IPS-18c (cell line): ENCODE measurements at regions not wholly inside any gene's neighbourhood (a gene's known extent, or its start where the extent isn't known, plus 50 kb on each side); places are given as distances from the start of the nearest gene placed in this dataset.

Experiments
- H3K4me3 ChIP-seq: 2 replicates; pipeline ENCODE4 v1.7.0; 2013; ENCODE audit warnings: low read depth, mild to moderate bottlenecking, low read length, moderate library complexity; ENCODE audit not compliant: insufficient read depth
- H3K9me3 ChIP-seq: one replicate; pipeline ENCODE4 v1.6.1; 2013; ENCODE audit warnings: mild to moderate bottlenecking, low read length, moderate library complexity; ENCODE audit not compliant: control insufficient read depth, insufficient read depth

GRCh38 chr1:98404866-98405265 lies 256.7 kb upstream of the SNX7 start:
- H3K9me3 ChIP-seq: no peaks in the 10 kb centered on the region
- no peak overlapping the region for H3K4me3 ChIP-seq

- Histone ChIP-seq H3K4me3 (no peak overlapping the region), H3K9me3 (no peaks in the 10 kb centered on the region)
Measured at GRCh38 chr1:98403963-98404480, 257.5 kb upstream of the SNX7 start.

- H3K4me3 ChIP-seq: no peak overlapping the region
- H3K9me3 ChIP-seq: no peaks in the 10 kb centered on the region
Measured at GRCh38 chr1:98402860-98403259, 258.7 kb upstream of the SNX7 start.

DNA sequence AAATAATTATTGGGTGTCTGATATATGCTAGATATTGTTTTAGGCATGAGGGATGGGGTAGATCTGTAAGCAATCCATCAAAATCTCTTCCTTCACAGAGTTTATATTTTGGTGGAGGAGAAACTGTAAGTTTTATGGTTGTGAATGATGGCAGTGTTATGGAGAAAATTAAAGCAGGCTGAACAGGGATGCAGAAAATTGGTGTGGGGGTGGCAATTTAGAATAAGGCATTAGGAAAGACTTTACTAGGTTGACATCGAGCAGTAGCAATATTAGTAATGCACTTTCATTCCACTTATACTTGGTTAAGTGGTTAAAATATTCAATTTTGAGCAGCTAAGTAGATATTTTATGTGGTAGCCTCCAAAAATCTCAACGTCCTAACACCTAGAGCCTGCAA lies 261.1 kb upstream of the SNX7 start:
- Histone ChIP-seq H3K9me3 (no peaks in the 10 kb centered on the region), H3K4me3 (no peak overlapping the region)

- H3K4me3 ChIP-seq: no peak overlapping the region
- H3K9me3 ChIP-seq: no peaks in the 10 kb centered on the region
Measured at GRCh38 chr1:98399218-98399617, 262.3 kb upstream of the SNX7 start.

DNA sequence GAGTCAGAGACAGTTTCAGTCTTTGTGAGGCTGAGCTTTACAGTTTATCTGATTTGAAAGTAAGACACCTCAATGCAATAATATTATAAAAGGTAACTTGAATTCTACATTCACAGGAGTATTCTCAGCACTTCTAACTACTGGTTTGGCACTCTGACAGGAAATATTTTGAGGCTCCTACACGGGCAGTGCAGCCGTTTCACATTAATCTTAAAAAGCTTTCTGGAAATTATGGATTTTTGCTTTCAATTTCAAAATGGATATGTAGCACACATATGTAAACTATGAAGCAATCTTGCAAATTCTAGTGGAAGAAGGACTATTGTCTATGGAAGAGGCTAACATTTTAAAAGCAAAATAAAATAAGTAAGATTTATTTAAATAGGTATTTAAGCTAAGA lies 262.9 kb upstream of the SNX7 start:
- Histone ChIP-seq H3K9me3 (no peaks in the 10 kb centered on the region), H3K4me3 (no peak overlapping the region)

- H3K9me3 ChIP-seq: no peaks in the 10 kb centered on the region
- no peak overlapping the region for H3K4me3 ChIP-seq
Measured at GRCh38 chr1:98398092-98398491, 263.4 kb upstream of the SNX7 start.

DNA sequence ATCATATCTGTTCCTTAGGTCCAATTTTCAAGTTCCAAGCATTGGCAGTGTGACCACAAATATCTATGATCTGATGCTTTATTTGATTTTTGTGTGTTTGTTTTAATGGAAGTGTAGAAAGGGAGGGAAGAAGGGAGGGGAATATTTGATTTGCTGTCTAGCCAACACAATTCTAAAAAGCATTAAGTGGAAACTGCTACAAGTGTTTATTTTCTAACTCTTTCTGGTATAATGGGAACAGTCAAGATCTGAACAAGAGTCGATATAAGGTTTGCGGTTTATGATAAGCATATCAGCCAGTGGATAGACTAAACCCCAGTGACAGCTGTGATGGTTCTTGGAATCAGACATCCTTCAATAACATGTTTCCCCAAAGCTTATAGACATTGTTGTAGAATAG lies 267.8 kb upstream of the SNX7 start:
- Histone ChIP-seq H3K9me3 (no peaks in the 10 kb centered on the region), H3K4me3 (no peak overlapping the region)

DNA sequence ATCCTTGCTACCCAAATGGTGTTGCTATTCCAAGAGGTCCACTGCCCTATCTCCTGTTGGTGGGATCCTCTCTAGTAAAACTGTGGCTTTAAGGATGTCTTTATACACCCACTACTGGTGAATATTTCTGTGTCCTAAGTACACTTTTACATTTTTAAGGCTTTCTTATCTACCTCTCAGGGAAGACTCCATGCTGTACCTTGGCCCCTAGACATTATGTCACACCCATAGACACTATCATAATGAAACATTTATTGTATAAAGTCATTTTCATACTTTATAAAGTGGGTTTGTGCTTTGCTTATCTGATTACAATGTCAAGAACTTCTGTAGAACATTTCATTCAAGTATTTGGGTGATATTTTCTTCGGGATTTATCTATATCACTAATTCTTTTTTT lies 270.3 kb upstream of the SNX7 start:
- H3K4me3 ChIP-seq: no peak overlapping the region
- H3K9me3 ChIP-seq: no peaks in the 10 kb centered on the region

DNA sequence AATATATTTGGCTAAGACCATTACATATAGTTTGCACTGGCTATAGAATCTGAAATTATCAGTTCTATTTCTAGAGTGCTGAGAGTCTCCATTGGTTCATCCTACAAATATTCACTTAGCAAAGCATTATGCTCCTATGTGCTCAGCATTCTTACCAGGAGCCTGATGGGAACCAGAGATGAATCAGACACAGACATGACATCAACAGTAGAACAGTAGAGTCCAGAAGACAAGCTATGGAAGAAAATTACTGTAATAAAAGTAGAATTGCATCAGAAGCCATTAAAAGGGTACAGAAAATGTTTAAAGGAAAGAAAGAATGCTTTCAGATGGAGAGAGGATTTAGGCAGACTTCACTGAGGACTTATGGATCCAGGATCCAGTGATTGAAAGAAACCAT lies 271.7 kb upstream of the SNX7 start:
- Histone ChIP-seq H3K4me3 (no peak overlapping the region), H3K9me3 (no peaks in the 10 kb centered on the region)

DNA sequence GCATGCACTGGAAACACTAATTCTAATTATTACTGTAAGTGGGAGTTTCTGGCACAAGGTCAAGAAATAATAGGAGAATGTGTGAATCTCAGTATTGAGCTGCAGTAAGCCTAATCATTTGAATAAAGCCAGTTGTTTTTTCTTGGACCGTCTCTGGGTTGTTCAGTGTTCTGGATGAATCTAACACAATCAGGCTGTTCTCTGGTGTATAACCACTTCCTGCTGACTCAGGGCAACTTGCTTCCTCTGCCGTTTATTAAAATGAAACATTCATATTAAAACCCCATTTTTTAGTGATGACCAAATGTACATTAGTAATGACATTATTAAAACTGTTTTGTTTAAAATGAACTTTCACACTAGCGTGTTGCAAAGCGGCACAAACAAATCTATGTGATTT lies 273.1 kb upstream of the SNX7 start:
- no peaks in the 10 kb centered on the region for H3K9me3 ChIP-seq
- H3K4me3 ChIP-seq: no peak overlapping the region

DNA sequence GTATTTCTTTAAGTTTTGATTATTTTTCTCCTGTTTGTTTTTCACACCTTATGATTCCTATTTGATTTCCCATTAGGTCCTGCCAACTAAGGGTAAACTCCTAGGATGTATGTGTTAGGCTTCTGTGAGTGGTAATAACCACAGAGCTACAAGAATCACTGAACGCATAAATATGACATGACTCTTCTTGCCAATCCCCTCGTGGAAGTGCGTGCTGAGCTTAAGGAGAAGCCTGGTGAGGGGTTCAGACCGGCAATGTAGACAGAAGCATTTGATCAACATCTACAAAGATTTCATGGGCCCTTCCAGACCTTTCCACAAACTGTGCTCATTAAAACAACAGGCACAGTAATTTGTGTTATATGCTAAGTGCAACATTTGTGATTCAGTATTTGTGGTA lies 273.8 kb upstream of the SNX7 start:
- Histone ChIP-seq H3K9me3 (no peaks in the 10 kb centered on the region), H3K4me3 (no peak overlapping the region)

DNA sequence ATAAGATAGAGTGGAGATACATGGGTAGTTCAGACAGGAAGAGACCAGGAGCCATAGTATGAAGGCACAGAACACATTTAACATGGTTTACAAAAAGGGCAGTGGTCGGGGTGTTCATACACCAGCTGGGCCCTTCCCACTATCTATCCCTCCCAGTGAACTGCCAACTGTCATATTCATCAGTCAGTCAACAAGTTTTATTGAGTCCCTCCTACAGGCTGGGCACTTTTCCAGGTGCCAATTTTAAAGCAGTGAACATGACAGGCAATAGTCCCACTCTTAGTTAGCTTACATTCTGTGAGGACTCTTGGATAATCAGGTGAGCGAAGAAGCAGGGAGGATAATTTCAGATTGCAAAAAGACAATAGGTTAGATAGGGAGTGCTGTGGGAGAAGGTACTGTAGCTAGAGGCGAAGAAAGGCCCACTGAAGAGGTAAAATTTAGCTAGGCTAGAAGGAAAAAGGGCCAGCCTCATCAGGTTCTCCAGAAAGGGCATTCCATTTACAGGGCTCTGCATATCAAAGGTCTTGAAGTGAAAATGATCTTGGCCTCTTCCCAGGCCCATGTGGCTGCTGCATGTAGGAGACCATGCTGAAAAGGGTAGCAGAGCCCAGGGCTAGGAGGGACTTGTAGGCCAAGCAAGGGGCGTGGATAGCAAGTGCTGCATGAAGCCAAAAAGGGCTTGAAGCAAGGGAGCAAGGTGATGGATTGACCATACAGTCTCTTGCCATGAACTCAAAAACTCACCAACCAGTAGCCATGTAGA lies 274.7 kb upstream of the SNX7 start:
- Histone ChIP-seq H3K9me3 (no peaks in the 10 kb centered on the region), H3K4me3 (no peak overlapping the region)

GRCh38 chr1:98385652-98386051 lies 275.9 kb upstream of the SNX7 start:
- Histone ChIP-seq H3K9me3 (no peaks in the 10 kb centered on the region), H3K4me3 (no peak overlapping the region)

DNA sequence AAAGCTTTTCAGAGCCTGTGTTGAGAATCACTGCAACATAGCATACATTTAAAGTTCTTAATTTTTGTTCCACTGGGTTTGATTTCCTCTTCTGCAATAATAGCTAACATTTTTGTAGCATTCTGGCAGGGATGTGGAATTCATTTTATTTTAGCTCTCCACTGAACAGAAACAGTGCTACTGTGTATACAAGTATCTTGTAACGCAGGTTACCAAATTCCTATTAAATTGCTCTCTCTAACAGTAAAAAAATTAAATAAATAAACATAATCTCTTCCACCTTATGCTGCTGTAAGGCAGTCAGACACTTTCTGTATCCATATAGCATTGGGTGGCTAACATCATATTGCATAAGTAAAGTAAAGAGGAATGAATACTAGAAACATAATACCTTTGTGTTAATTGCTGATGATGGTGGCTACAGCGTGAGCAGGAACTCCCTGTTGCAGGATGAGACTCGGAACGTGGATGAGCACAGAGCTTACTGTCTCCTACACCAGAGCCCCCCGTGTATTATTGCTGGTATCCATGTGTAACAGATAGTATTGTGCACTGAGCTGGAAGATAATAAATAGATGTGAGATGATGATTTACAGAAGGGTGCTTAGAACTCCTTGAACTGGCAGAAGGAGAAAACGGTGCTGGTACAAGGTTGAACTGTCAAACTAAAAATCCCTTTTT lies 276.9 kb upstream of the SNX7 start:
- Histone ChIP-seq H3K4me3 (no peak overlapping the region), H3K9me3 (no peaks in the 10 kb centered on the region)

GRCh38 chr1:98382986-98383740 lies 278.4 kb upstream of the SNX7 start:
- H3K4me3 ChIP-seq: no peak overlapping the region
- no peaks in the 10 kb centered on the region for H3K9me3 ChIP-seq

GRCh38 chr1:98382586-98382985 lies 278.9 kb upstream of the SNX7 start:
- no peaks in the 10 kb centered on the region for H3K9me3 ChIP-seq
- no peak overlapping the region for H3K4me3 ChIP-seq

- Histone ChIP-seq H3K4me3 (no peak overlapping the region), H3K9me3 (no peaks in the 10 kb centered on the region)
Measured at GRCh38 chr1:98374098-98374497, 287.4 kb upstream of the SNX7 start.
